Fibroblast of lung (primary cell): ENCODE measurements at regions not wholly inside any gene's neighbourhood (a gene's known extent, or its start where the extent isn't known, plus 50 kb on each side); places are given as distances from the start of the nearest gene placed in this dataset.

Experiments used
- DNase-seq, 2 donors: peaks; one replicate each; pipeline versions ENCODE4 v3.0.0 to v3.0.0-alpha.2; 2010; ENCODE audit warnings: low read depth in 2 of 2
- H2AFZ ChIP-seq: 2 replicates; pipeline ENCODE4 v1.5.1; 2012; ENCODE audit warnings: low read length, control low read depth, inconsistent platforms
- H3K27ac ChIP-seq: 2 replicates; pipeline ENCODE4 v1.5.1; 2011; ENCODE audit warnings: low read length, control low read depth; ENCODE audit not compliant: insufficient read depth
- H3K27me3 ChIP-seq: 2 replicates; pipeline ENCODE4 v1.5.1; 2011; ENCODE audit warnings: mild to moderate bottlenecking, low read length; ENCODE audit not compliant: control insufficient read depth, insufficient read depth
- H3K36me3 ChIP-seq: 2 replicates; pipeline ENCODE4 v1.5.1; 2011; ENCODE audit warnings: low read length; ENCODE audit not compliant: control insufficient read depth, insufficient read depth
- H3K4me1 ChIP-seq: 2 replicates; pipeline ENCODE4 v1.5.1; 2011; ENCODE audit warnings: low read length; ENCODE audit not compliant: control insufficient read depth, insufficient read depth; ENCODE audit errors: extremely low read depth
- H3K4me2 ChIP-seq: 2 replicates; pipeline ENCODE4 v1.5.1; 2011; ENCODE audit warnings: low read length, control low read depth; ENCODE audit not compliant: insufficient read depth; ENCODE audit errors: extremely low read depth
- H3K4me3 ChIP-seq, 4 experiments: fragments of 200-600 bp in 1 of 4; sonication (generic) in 1 of 4; replicated peaks in 1 of 4; 2 replicates each; pipeline ENCODE4 v1.5.1; 2011 to 2016; ENCODE audit warnings: low read length in 4 of 4, low read depth in 3 of 4, mild to moderate bottlenecking in 3 of 4, control low read depth in 2 of 4, inconsistent platforms in 1 of 4, mixed read lengths in 1 of 4; ENCODE audit not compliant: insufficient read depth in 1 of 4; ENCODE audit errors: control extremely low read depth in 1 of 4
- H3K79me2 ChIP-seq: 2 replicates; pipeline ENCODE4 v1.5.1; 2012; ENCODE audit warnings: mild to moderate bottlenecking, low read length, inconsistent platforms; ENCODE audit not compliant: control insufficient read depth, insufficient read depth
- H3K9ac ChIP-seq: 2 replicates; pipeline ENCODE4 v1.5.1; 2011; ENCODE audit warnings: mild to moderate bottlenecking, low read length, control low read depth; ENCODE audit not compliant: insufficient read depth
- H3K9me3 ChIP-seq: 2 replicates; pipeline ENCODE4 v1.5.1; 2012; ENCODE audit warnings: low read depth, low read length; ENCODE audit not compliant: control insufficient read depth, insufficient read depth
- H4K20me1 ChIP-seq: 2 replicates; pipeline ENCODE4 v1.5.1; 2011; ENCODE audit warnings: low read length; ENCODE audit not compliant: control insufficient read depth, insufficient read depth; ENCODE audit errors: extremely low read depth
- CTCF ChIP-seq, 2 donors: IDR thresholded peaks in 1 of 2; conservative IDR thresholded peaks in 1 of 2; 1 replicate in 1 of 2; 2 replicates in 1 of 2; pipeline ENCODE4 v1.5.1; 2011 to 2012; ENCODE audit warnings: low read length in 2 of 2, control low read depth in 1 of 2, inconsistent platforms in 1 of 2, low read depth in 1 of 2, mild to moderate bottlenecking in 1 of 2
- EZH2 ChIP-seq: IDR thresholded peaks from 2 replicates; pipeline ENCODE4 v1.5.1; 2012; ENCODE audit warnings: low read length, control low read depth, mild to moderate bottlenecking; ENCODE audit errors: missing control alignments

- H3K4me1 ChIP-seq: no peaks in the 10 kb centered on the region
- no peak overlapping the region for H3K4me3 ChIP-seq
- H3K9me3 ChIP-seq: no peaks in the 10 kb centered on the region
- H3K9ac ChIP-seq: no peak overlapping the region
- DNase-seq: no peak
- no peak overlapping the region for H2AFZ ChIP-seq
- no peaks in the 10 kb centered on the region for H4K20me1 ChIP-seq
- TF ChIP-seq CTCF (conservative IDR thresholded peaks at IDR 0.05 in 1 of 2, IDR thresholded peaks at IDR 0.05 in 1 of 2; ENCODE audit: low read depth in 1 of 2, low read length in 2 of 2) (no peak), EZH2 (no peak)
- H3K27ac ChIP-seq: no peak overlapping the region
- no peaks in the 10 kb centered on the region for H3K79me2 ChIP-seq
- H3K4me2 ChIP-seq: no peak overlapping the region
- no peaks in the 10 kb centered on the region for H3K36me3 ChIP-seq
- no peaks in the 10 kb centered on the region for H3K27me3 ChIP-seq
Measured at GRCh38 chr14:97584528-97584927, 787.3 kb downstream of the VRK1 start.

GRCh38 chr14:97592341-97592980 is 795.3 kb downstream of the VRK1 start:
- no peaks in the 10 kb centered on the region for H3K27me3 ChIP-seq
- TF ChIP-seq CTCF (conservative IDR thresholded peaks at IDR 0.05 in 1 of 2, IDR thresholded peaks at IDR 0.05 in 1 of 2; ENCODE audit: low read depth in 1 of 2, low read length in 2 of 2) (no peak), EZH2 (no peak)

GRCh38 chr14:97594306-97594705 is 797.1 kb downstream of the VRK1 start:
- H3K79me2 ChIP-seq: no peaks in the 10 kb centered on the region
- no peak for DNase-seq
- H3K4me1 ChIP-seq: no peaks in the 10 kb centered on the region
- no peaks in the 10 kb centered on the region for H4K20me1 ChIP-seq
- no peak overlapping the region for H3K4me3 ChIP-seq
- H2AFZ ChIP-seq: no peak overlapping the region
- TF ChIP-seq CTCF (conservative IDR thresholded peaks at IDR 0.05 in 1 of 2, IDR thresholded peaks at IDR 0.05 in 1 of 2; ENCODE audit: low read depth in 1 of 2, low read length in 2 of 2) (no peak), EZH2 (no peak)
- no peaks in the 10 kb centered on the region for H3K9me3 ChIP-seq
- no peaks in the 10 kb centered on the region for H3K36me3 ChIP-seq
- no peaks in the 10 kb centered on the region for H3K27me3 ChIP-seq
- H3K27ac ChIP-seq: no peak overlapping the region
- H3K4me2 ChIP-seq: no peak overlapping the region
- no peak overlapping the region for H3K9ac ChIP-seq

More at GRCh38 chr14:97592341-97592980, 795.3 kb downstream of the VRK1 start:
- Histone ChIP-seq H3K4me1 (no peaks in the 10 kb centered on the region), H3K79me2 (no peaks in the 10 kb centered on the region), H3K36me3 (no peaks in the 10 kb centered on the region), H3K9me3 (no peaks in the 10 kb centered on the region), H4K20me1 (no peaks in the 10 kb centered on the region), H3K4me3 (no peak overlapping the region), H3K9ac (no peak overlapping the region), H3K27ac (no peak overlapping the region), H2AFZ (no peak overlapping the region), H3K4me2 (no peak overlapping the region)
- no peak for DNase-seq
